NCI-H510A treated with DMSO at 0.1 percent for 48 hours (cell line): ENCODE measurements at regions not wholly inside any gene's neighbourhood (a gene's known extent, or its start where the extent isn't known, plus 50 kb on each side); places are given as distances from the start of the nearest gene placed in this dataset.
"Not testable (repeated sequence)": the region's sequence is repeated elsewhere in the genome, so short reads cannot be mapped to it uniquely, and the experiment has no call there.

Experiments
- DNase-seq: peaks from one replicate; lab custom pipeline; 2025; lab: John Stamatoyannopoulos, UW

DNA sequence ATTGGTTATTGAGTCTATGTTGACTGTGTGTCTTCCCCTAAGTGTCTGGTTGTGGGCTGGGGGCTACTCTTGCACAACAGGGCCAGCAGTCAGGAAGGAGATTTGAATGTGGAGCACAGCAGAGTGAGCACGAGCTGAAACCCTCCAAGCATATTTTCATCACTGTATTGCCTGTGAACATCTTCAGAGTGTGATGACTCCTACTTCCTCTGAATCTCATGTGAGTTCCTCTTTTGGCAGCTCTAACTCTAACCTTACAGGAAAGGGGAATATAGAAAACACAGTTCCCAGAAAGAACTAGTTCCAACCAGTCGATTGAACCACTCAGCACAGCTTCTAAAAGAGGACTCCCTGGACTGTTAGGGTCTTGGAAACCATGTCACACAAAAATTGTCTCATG lies 211.6 kb downstream of the RAP2B start:
- no peak for DNase-seq

DNA sequence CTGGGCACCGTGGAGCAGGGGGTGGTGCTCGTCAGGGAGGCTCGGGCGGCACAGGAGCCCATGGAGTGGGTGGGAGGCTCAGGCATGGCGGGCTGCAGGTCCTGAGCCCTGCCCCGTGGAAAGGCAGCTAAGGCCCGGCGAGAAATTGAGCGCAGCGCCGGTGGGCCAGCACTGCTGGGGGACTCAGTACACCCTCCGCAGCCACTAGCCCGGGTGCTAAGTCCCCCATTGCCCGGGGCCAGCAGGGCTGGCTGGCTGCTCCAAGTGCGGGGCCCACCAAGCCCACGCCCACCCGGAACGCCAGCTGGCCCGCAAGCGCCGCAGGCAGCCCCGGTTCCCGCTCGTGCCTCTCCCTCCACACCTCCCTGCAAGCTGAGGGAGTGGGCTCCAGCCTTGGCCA lies 216.3 kb downstream of the RAP2B start:
- DNase-seq: not testable (repeated sequence)

DNA sequence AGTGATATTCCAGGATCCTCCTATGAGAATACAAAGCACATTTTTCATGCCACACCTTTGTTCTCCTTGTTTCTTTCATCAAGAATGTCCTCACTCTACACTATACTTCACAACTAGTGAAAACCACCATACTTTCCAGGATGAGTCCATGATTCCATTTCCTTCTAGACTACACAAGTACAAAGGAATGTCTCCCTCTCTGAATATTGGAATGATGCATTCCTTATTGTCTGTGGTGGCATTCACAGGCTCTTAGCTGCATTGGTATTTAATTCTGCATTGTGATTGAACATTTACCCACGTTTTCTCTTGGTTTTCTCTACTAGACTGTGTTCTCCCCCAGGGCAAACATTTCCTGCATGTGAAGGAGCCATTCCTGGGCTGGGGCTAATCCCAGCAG lies 217.5 kb downstream of the RAP2B start:
- DNase-seq: no peak

DNA sequence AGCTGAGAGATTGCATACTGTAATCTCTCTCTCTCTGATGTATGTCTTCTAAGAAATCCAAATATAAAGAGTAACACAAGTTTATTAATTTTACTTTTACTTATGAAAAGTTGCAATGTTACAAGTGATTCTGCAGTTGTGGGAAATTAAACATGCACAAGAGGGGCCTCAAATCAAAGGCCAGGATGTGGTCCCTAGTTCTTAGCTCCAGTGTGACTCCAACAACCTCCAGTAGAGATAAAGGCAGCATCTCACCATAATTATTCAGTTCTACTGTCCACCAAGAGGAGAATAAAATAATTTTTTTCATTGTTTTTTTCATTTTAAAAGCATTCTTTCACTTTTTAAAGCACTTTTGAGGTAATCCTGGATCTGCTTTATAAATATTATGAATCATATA lies 223.3 kb downstream of the RAP2B start:
- no peak for DNase-seq

DNA sequence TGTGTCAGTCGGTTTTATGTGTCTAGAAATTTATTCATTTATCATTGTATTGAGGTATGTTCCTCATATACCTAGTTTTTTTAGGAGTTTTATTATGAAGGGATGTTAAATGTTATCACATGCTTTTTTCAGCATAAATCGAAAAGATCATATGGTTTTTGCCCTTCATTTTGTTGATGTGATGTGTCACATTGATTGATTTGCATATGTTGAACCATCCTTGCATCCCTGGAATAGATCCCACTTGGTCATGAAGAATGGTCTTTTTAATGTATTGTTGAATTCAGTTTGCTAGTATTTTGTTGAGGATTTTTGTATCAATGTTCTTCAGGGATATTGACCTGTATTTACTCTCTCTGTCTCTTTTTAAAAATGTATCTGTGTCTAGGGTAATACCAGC lies 230.3 kb downstream of the RAP2B start:
- DNase-seq: no peak

DNA sequence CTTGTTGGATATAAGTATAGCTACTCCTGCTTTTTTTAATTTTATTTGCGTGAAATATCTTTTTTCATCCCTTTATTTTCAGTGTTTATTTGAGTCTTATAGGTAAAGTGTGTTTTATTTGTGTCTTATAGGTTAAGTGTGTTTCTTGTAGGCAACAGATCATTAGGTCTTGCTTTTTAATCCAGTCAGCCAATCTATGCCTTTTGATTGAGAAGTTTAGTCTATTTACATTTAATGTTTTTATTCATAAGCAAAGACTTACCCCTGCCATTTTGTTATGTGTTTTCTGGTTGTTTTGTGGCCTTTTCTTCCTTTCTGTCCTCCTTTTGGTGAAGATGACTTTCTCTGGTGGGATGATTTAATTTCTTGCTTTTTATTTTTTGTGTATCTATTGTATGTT lies 232.0 kb downstream of the RAP2B start:
- DNase-seq: no peak

DNA sequence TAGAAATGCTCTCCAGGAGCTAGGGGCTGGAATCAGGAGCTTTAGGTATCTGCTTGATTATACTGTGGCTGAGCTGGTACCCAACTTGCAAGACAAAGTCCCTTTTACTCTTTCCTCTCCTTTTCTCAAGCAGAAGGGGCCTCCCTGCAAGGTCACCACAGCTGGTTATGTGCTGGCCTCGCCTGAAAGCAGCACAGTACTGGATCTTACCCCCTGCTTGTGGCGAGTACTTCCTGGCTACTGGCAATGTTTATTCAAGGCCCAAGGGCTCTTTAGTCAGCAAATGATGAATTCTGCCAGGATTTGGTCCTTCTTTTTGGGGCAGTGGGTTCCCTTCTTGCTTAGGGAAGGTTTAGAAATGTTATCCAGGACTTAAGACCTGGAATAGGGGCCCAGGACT lies 234.6 kb downstream of the RAP2B start:
- no peak for DNase-seq

DNA sequence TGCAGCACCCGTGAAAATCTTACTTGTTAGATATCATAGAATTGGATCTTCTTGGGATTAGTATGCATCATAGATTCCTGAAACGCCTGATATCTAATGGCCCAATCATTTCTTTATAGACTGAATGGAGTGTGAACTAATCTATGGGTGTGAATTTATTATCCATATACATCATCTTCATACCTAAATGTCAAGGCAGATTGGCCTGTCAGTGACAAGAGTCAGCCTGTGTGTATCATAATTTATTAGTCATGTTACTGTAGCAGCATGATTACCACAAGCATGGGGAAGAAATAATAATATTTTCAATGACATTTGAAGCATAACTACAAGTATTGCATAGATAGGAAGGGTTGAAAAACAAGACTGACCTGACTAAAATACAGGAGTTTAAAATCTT lies 235.8 kb downstream of the RAP2B start:
- no peak for DNase-seq

DNA sequence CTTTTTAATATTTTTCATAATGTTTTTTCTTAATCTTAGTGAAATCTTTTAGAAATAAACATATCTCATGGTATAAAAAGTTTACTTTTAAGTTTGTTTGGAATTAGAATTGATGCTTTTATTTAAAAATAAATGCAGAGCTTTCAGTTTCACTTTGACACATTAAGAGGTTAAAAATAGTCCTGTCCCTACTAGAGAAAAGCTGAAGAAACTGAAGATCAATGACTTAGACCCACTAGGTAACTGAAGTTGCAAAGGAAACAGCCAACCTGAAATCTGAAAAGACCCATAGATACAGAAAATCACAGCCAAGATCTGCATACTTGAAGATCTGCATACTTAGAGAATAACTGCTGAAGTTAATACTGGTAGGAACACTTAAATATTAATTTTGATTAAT lies 237.6 kb downstream of the RAP2B start:
- DNase-seq: no peak

DNA sequence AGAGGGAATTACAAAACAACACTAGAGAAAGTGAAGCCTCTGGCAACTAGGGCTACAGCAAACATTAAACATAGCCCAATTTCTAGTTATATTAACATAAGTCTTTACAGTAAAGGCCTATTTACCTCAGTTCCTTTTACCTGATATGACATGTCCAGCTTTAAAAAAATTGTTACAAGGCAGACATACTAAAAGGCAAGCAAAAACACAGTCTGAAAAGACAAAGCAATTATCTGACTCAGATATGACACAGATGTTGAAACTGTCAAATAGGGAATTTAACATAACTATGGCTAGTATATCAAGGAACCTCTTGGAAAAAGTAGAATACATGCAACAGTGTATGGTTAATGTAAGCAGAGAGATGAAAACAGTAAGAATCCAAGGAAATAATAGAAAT lies 238.6 kb downstream of the RAP2B start:
- no peak for DNase-seq

DNA sequence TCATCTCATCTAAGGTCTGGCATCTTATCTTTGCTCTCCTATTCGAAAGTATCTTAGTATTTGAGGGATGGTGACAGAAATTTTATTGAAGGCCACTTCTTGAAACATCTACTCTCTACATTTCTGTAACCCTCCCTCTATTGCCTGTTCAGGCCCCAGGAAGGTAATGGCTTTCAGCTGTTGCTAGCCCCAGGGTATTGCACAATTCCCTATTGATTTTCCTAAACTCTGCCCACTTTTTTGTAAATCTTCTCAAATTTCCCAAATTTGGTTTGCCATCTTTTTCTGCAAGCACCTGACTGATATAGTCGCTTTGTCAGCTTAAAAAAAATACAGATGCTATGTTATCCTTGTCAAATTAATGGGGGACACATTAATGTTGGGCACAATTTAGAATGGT lies 242.1 kb downstream of the RAP2B start:
- DNase-seq: no peak

DNA sequence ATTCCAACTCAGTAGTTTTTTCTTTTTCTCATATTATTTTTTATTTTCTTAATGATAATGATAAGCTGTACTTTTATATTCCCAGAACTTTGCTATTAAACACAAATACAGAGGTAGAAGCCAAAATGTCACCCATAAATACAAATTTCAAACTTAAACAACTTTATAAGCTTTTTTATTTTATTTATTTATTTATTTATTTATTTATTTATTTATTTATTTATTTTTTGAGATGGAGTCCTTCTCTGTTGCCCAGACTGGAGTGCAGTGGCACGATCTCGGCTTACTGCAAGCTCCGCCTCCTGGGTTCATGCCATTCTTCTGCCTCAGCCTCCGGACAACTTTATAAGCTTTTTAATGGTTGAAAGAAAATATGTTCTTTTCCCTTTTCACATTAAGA lies 243.3 kb downstream of the RAP2B start:
- DNase-seq: not testable (repeated sequence)

DNA sequence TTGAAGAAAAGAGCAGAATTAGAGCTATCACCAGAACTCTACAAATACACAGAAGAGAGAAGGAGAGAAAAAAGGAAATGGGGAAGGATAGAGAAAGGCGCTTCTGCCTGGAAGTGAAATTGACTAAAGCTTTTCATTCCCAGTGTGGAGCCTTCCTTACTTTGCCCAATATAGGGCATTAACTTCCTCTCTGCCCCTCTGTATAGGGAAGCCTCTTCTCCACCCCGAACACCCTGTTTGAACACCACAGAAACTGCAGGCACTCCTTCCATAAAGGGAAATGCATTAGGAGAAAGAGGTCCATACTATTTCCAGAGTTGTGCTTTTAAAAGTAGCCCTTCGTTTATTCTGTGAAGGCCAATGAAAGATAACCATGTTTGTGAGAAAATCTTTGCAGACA lies 248.5 kb downstream of the RAP2B start:
- no peak for DNase-seq

DNA sequence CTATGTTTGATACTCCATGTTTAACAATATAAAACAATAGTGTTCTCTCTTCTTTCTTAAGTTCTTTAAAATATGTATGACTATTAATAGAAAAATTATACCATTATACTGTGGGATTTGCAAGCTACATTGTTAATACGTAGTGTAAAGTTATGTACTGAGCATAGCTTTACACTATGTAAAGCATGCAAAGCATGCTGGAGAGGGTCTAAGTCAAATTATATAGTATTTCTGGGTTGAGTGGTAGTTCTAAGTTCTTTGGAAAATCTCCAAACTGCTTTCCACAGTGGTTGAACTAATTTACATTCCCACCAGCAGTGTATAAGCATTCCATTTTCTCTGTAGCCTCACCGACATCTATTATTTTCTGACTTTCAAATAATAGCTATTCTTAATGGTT lies 253.0 kb downstream of the RAP2B start:
- DNase-seq: no peak

DNA sequence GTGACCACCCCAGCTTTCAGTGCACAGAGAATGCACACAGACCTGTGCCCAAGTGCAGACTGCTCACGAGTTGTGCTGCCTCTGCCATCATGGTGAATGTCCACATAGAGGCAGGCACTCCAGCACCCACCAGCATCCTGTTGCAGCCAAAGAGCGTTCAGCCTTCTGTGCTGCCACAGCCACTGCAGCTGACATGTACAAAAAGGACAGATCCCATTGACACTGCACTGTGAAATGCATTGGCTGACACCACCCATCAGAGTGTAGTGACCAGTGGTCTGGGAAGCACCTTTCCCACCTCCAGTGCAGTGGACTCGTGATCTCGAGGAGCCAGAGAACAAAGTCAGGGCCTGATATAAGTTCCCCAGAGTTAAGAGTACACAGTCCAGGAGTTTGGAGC lies 260.3 kb downstream of the RAP2B start:
- DNase-seq: no peak

DNA sequence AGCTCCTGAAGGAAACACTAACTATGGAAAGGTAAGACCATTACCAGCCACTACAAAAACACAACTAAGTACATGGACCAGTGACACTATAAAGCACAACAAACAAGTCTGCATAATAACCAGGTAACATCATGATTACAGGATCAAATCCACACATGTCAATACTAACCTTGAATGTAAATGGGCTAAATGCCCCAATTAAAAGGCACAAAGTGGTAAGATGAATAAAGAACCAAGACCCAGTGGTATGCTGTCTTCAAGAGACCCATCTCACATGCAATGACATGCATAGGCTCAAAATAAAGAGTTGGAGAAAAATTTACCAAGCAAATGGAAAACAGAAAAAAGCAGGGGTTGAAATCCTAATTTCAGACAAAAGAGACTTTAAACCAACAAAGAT lies 261.8 kb downstream of the RAP2B start:
- not testable (repeated sequence) for DNase-seq

DNA sequence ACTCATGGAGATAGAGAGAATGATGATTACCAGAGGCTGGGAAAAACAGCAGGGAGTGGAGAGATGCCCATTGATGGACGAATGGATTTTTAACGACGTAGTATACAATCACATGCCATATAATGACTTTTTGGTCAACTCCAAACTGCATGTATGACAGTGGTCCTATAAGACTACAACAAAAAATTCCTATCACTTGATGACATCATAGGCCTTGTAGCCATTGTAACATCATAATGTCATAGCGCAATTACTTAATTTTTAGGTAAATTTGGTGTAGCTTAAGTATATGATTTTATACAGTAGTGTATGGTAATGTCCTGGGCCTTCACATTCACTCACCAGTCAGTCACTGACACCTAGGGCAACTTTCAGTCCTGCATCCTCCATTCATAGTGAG lies 264.3 kb downstream of the RAP2B start:
- DNase-seq: no peak

DNA sequence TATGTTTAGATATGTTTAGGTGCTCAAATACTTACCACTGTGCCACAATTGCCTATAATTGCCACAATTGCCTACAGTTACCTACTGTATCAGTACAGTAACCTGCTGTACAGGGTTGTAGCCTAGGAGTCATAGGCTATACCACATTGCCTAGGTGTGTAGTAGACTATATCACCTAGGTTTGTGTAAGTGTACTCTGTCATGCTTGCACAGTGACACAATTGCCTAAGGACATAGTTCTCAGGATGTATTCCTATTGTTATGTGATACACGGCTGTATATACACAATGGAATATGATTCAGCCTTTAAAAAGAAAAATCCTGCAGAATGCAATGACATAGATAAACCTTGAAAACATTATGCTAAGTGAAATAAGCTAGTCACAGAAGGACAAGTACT lies 264.8 kb downstream of the RAP2B start:
- DNase-seq: no peak

DNA sequence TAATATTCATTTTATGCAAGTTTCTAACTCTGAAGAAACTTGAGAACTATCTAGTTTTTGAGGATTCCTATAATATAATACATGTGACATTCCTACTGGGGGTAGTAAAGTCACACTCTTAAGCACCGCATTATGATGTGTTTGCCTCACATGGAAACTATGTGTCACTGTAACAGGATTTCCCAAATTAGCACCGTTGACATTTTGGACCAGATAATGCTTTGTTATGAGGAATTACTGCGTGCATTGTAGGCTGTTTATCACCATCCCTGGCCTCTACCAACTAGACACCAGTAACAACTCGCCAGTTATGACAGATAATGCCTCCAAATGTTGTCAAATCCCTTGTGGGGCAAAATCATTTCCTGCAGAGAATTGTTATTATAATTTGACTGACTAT lies 267.8 kb downstream of the RAP2B start:
- DNase-seq: no peak

DNA sequence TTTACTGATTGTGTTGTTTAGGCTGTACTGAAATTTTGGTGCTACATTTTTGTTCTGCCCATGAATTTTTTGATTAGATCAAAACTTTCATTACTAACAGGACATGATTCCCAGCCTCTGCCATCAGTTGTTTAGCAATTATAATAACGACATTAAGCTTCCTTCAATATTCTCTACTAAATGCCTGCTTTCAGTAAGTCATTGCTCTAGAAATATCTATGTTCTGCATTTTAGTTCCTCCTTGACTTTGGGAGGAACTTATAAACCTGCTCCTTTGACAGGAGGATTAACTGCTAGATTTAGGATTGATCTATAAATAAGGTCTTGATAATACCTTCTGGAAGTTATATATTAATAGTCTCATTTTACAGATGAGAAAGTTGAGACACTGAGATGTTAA lies 269.1 kb downstream of the RAP2B start:
- no peak for DNase-seq

DNA sequence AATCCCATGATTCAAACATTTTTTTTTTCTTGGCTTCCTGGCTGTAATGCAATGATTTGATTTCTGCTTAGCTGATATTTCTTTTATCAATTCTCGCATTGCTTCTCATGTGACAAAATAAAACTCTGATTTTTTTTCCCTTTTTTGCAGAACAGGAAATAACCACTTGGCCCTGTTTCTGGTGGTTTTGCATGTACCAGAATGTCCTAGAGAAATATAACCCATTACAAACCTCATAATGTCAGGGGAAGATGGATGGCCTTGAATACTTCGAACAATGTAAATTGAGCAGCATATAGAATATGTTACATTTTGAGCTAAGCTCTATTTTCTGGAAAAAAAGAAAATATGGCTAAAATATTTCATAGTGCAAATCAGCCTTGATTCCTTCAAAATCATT lies 275.6 kb downstream of the RAP2B start:
- DNase-seq: no peak

DNA sequence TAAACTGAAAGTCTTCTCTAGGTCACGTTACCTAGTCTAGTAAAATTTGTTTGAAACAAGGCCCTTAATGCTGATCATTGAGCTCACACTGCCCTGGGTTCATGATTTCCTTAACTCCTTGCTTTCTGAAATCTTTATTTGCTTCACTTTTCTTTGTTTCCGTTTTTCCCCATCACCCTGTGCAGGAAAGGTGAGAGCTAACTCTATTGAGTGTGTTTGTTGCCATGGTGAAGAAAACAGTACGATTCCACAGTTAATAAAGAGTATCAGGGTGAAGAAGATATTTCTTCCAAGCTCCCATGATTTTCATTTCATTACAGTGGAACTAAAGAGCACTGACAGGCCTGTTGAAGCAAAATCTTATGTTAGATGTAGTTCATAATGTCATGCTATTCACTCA lies 276.2 kb downstream of the RAP2B start:
- no peak for DNase-seq

DNA sequence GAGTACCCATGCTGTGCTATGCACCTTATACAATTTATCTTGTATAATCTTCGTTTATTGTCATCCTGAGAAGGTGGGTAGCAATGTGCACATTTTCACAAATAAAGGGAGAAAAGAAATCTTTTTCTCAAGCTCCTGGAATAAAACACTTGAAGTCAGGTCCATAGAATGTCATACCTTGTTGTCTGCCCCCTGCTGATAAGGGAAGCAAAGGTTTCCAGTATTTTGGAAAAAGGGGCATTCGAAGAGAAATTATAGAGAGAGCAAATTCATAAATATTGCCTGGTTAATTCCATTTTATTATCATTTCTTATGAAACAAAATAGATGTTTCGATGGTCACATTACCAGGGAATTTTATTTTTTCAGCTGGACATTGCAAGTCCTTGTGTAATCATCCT lies 277.8 kb downstream of the RAP2B start:
- no peak for DNase-seq

DNA sequence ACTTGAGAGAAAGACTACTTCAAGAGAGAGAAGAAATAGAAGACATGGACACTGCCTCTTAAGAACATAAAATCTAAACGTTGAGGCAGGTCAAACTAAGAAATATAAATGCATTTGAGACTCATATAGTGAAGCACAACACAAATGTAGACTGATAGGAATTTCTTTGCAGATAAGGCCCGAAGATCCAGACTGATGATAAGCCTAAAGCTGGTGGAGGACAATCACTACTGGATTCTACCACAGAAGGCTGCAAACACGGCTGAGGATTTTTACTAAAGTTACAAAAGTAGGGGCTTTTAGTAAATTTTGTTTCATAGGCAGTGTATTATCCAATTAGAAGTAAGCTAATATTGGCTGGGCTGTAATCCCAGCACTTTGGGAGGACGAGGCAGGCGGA lies 278.3 kb downstream of the RAP2B start:
- DNase-seq: no peak

DNA sequence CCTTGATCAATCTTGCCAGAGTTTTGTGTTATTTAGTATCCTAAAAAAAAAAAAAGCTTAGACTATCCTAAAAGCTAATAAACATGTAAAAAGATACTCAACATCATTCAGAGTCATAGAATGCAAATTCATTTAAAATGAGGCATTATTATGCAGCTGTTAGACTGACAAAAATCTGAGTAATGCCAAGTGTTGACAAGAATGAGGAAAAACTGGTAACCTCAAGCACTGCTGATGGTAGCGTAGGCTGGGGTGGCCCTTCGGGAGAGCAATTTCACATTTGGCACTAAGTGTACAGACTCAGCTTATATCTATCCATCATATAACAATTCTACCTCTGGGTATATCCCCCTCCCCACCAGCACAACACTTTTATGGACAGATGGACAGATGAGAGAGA lies 280.4 kb downstream of the RAP2B start:
- no peak for DNase-seq
